ENCODE measurements at regions not wholly inside any gene's neighbourhood (a gene's known extent, or its start where the extent isn't known, plus 50 kb on each side); places are given as distances from the start of the nearest gene placed in this dataset.

DNA sequence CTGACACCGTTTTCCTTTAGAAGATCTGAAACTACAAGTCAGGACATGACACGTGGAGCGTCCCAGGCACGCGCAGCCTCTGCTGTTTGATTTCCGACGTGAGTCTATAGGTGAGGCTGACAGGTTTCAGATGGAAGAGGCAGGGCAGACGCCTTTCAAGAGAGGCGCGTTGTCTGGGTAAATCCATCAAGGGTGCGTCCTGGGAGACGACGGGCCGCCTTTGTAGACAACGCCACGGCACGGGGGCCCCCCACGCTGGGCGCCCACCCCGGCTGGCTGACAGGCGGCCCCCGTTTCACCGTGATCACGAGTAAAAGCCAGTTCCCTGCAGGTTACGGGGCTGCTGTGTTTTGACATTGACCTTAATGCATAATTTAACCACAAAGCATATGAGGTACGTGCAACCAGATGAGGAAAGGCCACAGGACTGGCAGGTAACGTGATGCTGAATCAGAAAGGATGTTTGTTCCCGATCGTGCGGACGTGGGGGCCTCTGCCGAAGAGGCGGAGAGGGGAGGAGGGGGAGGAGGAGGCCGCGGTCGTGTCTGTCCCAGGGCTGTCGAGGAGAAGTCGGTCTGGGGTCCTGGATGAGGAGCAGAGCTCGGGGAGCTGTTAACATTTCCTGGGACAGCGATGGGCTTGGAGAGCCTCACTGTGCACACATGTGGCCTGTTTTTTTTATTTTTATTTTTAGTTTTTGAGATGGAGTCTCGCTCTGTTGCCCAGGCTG, 51.1 kb upstream of the PPP2R3B start:
- H3K27me3 ChIP-seq (ENCODE audit: low read depth), result peaks cover 8% of the 10 kb centered on the region
- intact Hi-C loops (cut with DNase I), result no loop called here
- H3K4me3 ChIP-seq, result no peak overlapping the region
- H3K27ac ChIP-seq, result no peak overlapping the region
- ATAC-seq (no peak), DNase-seq (peak; percentile 41)
- no peaks in the 10 kb centered on the region for H3K9me3 ChIP-seq
- H3K36me3 ChIP-seq, result no peaks in the 10 kb centered on the region
- TF ChIP-seq, protein P1, sequence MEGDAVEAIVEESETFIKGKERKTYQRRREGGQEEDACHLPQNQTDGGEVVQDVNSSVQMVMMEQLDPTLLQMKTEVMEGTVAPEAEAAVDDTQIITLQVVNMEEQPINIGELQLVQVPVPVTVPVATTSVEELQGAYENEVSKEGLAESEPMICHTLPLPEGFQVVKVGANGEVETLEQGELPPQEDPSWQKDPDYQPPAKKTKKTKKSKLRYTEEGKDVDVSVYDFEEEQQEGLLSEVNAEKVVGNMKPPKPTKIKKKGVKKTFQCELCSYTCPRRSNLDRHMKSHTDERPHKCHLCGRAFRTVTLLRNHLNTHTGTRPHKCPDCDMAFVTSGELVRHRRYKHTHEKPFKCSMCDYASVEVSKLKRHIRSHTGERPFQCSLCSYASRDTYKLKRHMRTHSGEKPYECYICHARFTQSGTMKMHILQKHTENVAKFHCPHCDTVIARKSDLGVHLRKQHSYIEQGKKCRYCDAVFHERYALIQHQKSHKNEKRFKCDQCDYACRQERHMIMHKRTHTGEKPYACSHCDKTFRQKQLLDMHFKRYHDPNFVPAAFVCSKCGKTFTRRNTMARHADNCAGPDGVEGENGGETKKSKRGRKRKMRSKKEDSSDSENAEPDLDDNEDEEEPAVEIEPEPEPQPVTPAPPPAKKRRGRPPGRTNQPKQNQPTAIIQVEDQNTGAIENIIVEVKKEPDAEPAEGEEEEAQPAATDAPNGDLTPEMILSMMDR (IDR thresholded peaks at IDR 0.05), result no peak
- no peaks in the 10 kb centered on the region for H3K4me1 ChIP-seq

DNA sequence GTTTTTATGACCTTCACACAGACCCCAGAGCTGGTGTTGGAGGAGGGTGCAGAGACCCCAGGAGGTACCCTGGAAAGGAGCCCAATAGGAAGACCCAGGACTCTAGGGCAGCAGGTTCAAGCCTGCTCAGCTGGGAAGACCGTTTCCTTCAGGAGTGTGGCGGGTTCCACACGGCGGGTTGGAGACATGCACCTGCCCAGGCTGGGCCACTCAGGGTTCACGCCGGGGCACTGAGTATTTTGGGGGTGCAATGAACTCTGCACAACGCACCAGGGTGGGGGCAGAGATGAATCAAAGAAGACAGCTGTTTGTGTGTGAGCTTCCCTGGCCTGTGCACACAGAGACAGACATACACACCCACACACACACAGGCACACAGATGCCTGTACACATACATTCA, 52.5 kb upstream of the PPP2R3B start:
- no peaks in the 10 kb centered on the region for H3K9me3 ChIP-seq
- intact Hi-C loops (cut with DNase I), result no loop called here
- no peaks in the 10 kb centered on the region for H3K36me3 ChIP-seq
- TF ChIP-seq, protein P1 (IDR thresholded peaks at IDR 0.05), result no peak
- no peaks in the 10 kb centered on the region for H3K4me1 ChIP-seq
- H3K27ac ChIP-seq, result no peak overlapping the region
- peaks cover 8% of the 10 kb centered on the region for H3K27me3 ChIP-seq (ENCODE audit: low read depth)
- peak; percentile 19 for DNase-seq
- ATAC-seq, result no peak
- no peak overlapping the region for H3K4me3 ChIP-seq

DNA sequence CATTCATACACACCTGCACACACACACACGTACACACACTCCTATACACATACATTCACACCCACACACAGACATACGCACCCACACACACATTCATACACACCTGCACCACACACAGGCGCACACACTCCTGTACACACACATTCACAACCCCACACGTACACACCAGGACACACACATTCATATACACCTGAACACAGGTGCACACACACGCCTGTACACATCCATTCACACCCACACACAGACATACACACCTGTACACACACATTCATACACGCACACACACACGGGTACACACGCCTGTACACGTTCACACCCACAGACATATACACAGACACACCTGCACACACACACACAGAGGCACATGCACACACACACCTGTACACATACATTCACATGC, 53.0 kb upstream of the PPP2R3B start:
- intact Hi-C loops (cut with DNase I), result no loop called here
- no peak for ATAC-seq
- Histone ChIP-seq H3K27me3 (ENCODE audit: low read depth) (peaks cover 8% of the 10 kb centered on the region), H3K4me1 (no peaks in the 10 kb centered on the region), H3K27ac (no peak overlapping the region), H3K36me3 (no peaks in the 10 kb centered on the region), H3K9me3 (no peaks in the 10 kb centered on the region), H3K4me3 (no peak overlapping the region)
- no peak for DNase-seq
- TF ChIP-seq, protein P1 (IDR thresholded peaks at IDR 0.05), result no peak

DNA sequence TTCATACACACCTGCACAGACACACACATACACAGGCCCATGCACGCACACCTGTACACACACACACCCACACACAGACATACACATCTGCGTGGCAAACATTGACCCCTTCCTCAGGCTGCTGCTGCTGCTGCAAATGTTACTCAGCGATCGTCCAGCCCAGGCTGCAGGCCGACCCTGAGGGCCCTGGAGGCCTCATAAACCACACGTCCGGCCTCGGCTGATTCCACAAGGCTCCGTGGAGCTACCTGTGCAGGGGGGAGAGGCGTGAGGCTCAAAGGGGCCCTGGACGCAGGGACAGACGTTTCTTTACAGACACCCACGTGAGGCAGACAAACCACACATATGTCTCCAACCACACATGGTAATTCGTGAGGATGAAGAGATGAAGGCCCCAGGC, 53.9 kb upstream of the PPP2R3B start:
- H3K27me3 ChIP-seq (ENCODE audit: low read depth), result peaks cover 8% of the 10 kb centered on the region
- no peak overlapping the region for H3K4me3 ChIP-seq
- TF ChIP-seq, protein P1 (IDR thresholded peaks at IDR 0.05), result no peak
- no peaks in the 10 kb centered on the region for H3K36me3 ChIP-seq
- DNase-seq (peak; percentile 34), ATAC-seq (no peak)
- no peaks in the 10 kb centered on the region for H3K9me3 ChIP-seq
- intact Hi-C loops (cut with DNase I), result no loop called here
- H3K4me1 ChIP-seq, result no peaks in the 10 kb centered on the region
- H3K27ac ChIP-seq, result no peak overlapping the region

DNA sequence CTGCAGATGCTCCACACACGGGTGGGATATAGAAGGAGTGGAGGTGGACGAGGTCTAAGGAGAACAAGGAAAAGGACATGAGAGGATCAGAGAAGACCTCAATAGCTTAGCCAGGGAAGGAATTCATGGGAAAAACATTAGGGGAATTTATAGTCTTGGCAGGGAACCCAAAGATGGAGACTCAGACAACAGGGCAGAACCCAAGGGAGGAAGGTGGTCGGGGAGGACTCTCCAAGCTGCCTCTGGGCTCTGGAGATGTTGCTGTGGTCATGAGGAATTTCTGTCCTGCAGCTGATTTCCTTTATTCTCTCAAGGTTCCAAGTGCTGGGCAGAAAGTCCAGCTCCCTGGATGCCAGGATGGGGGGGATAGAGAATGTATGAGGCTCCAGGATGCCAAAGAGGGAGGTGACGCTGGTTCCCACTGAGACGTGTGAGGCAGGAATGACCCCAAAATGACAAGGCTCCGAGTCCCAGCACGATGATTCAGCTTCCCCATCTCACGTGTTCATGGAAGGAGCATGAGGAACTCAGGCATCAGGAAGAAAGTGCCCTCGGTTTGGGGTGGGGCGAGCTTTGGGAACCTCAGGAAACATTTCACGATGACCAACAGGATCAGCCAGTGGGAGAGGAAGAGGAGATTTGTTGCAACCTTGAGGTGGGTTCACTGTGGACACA, 57.0 kb upstream of the PPP2R3B start:
- H3K4me1 ChIP-seq, result no peaks in the 10 kb centered on the region
- H3K27ac ChIP-seq, result no peak overlapping the region
- TF ChIP-seq, protein P1 (IDR thresholded peaks at IDR 0.05), result no peak
- H3K4me3 ChIP-seq, result no peak overlapping the region
- ATAC-seq (no peak), DNase-seq (no peak)
- H3K9me3 ChIP-seq, result no peaks in the 10 kb centered on the region
- intact Hi-C loops (cut with DNase I), result no loop called here
- H3K27me3 ChIP-seq (ENCODE audit: low read depth), result peaks cover 4% of the 10 kb centered on the region
- no peaks in the 10 kb centered on the region for H3K36me3 ChIP-seq
